ENCODE measurements at regions not wholly inside any gene's neighbourhood (a gene's known extent, or its start where the extent isn't known, plus 50 kb on each side); places are given as distances from the start of the nearest gene placed in this dataset.

DNA sequence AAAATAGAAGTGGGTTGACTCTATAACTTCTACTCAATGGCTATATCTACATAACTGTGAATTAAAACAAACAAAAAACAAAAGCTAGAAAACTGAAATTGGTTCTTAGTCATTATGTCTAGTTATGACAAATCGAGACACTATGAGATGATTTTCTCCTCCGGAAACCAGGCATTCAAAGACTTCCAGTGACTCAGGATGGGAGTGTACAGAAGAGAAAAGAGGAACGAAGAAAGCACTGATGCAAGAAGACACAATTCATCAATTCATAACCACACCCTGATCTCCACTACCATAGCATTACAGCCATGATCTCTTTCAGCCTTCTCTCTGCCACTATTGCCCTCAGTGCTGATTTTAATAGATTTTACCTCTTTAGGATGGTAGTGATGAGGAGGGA, 253.6 kb downstream of the CBLL2 start:
- H3K36me3 ChIP-seq (replicated peaks in 1 of 2; ENCODE audit: control insufficient read depth in 1 of 2, insufficient read depth in 2 of 2, low read length in 2 of 2) = no peaks in the 10 kb centered on the region
- Mint-ChIP-seq H3K27me3 (ENCODE audit: low read depth in 3 of 3) (no peaks in the 10 kb centered on the region), H3K4me1 (no peaks in the 10 kb centered on the region), H3K36me3 (no peaks in the 10 kb centered on the region), H3K4me3 (no peak overlapping the region), H3K9me3 (peaks cover 0 to 3% (median 0%) of the 10 kb centered on the region in 7 donors), H3K27ac (no peak overlapping the region)
- no peak overlapping the region for H3K4me2 ChIP-seq (replicated peaks; ENCODE audit: extremely low read depth, low read length, poor library complexity, severe bottlenecking)
- H3K27me3 ChIP-seq (ENCODE audit: control insufficient read depth in 2 of 2, insufficient read depth in 2 of 2, low read length in 2 of 2) = no peaks in the 10 kb centered on the region
- H4K20me1 ChIP-seq (ENCODE audit: insufficient read depth, low read length) = no peaks in the 10 kb centered on the region
- H3K27ac ChIP-seq (ENCODE audit: low read depth in 1 of 2, low read length in 2 of 2) = no peak overlapping the region
- intact Hi-C loops (cut with micrococcal nuclease) = no loop called here
- no CpG with 5 or more reads among the region's 3 CpGs for WGBS (ENCODE audit: insufficient coverage)
- H3K9me3 ChIP-seq (replicated peaks in 1 of 2; ENCODE audit: control insufficient read depth in 1 of 2, insufficient read depth in 1 of 2, low read length in 2 of 2) = peaks cover 0 to 6% of the 10 kb centered on the region in 2 donors
- no peak overlapping the region for H3K9ac ChIP-seq (ENCODE audit: insufficient read depth, low read length, poor library complexity, severe bottlenecking)
- H2AFZ ChIP-seq (ENCODE audit: insufficient read depth, low read depth, low read length, poor library complexity, severe bottlenecking) = no peak overlapping the region
- DNase-seq = no peak
- no peaks in the 10 kb centered on the region for H3K4me1 ChIP-seq (ENCODE audit: control insufficient read depth in 1 of 2, insufficient read depth in 2 of 2, low read length in 2 of 2)
- H3K4me3 ChIP-seq (replicated peaks in 1 of 3; ENCODE audit: low read depth in 2 of 3, low read length in 3 of 3) = no peak overlapping the region
- no peaks in the 10 kb centered on the region for H3K79me2 ChIP-seq (ENCODE audit: insufficient read depth, low read length)
- TF ChIP-seq, protein P1, sequence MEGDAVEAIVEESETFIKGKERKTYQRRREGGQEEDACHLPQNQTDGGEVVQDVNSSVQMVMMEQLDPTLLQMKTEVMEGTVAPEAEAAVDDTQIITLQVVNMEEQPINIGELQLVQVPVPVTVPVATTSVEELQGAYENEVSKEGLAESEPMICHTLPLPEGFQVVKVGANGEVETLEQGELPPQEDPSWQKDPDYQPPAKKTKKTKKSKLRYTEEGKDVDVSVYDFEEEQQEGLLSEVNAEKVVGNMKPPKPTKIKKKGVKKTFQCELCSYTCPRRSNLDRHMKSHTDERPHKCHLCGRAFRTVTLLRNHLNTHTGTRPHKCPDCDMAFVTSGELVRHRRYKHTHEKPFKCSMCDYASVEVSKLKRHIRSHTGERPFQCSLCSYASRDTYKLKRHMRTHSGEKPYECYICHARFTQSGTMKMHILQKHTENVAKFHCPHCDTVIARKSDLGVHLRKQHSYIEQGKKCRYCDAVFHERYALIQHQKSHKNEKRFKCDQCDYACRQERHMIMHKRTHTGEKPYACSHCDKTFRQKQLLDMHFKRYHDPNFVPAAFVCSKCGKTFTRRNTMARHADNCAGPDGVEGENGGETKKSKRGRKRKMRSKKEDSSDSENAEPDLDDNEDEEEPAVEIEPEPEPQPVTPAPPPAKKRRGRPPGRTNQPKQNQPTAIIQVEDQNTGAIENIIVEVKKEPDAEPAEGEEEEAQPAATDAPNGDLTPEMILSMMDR (IDR thresholded peaks at IDR 0.05) = no peak

DNA sequence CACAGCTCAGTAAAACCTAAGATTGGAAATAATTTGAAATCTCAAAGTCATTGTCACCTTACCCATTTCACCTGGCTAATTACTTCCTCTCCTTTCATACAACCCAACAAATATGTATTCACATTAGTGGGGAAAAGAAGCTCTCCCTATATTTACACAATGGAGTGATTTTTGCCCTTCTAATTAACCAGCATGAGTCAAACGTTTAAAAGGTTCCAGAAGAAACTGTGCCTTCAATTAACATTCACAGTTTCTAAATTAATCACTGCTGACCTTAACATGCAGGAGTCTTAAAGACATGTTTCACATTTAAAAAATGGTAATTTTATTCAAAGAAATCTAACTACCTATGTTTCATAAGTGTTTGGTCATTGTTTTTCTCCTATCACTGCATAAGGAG, 254.6 kb downstream of the CBLL2 start:
- no peaks in the 10 kb centered on the region for H3K27me3 ChIP-seq (ENCODE audit: control insufficient read depth in 2 of 2, insufficient read depth in 2 of 2, low read length in 2 of 2)
- no peaks in the 10 kb centered on the region for H3K36me3 Mint-ChIP-seq
- H3K27ac Mint-ChIP-seq = no peak overlapping the region

More for the DNA sequence above, 254.6 kb downstream of the CBLL2 start:
- H3K9me3 Mint-ChIP-seq = peaks cover 0 to 3% (median 0%) of the 10 kb centered on the region in 7 donors
- TF ChIP-seq, protein P1 (IDR thresholded peaks at IDR 0.05) = no peak
- Histone ChIP-seq H3K4me3 (replicated peaks in 1 of 3; ENCODE audit: low read depth in 2 of 3, low read length in 3 of 3) (no peak overlapping the region), H3K9ac (ENCODE audit: insufficient read depth, low read length, poor library complexity, severe bottlenecking) (no peak overlapping the region), H3K79me2 (ENCODE audit: insufficient read depth, low read length) (no peaks in the 10 kb centered on the region), H3K27ac (ENCODE audit: low read depth in 1 of 2, low read length in 2 of 2) (no peak overlapping the region), H3K9me3 (replicated peaks in 1 of 2; ENCODE audit: control insufficient read depth in 1 of 2, insufficient read depth in 1 of 2, low read length in 2 of 2) (peaks cover 0 to 4% of the 10 kb centered on the region in 2 donors), H3K4me1 (ENCODE audit: control insufficient read depth in 1 of 2, insufficient read depth in 2 of 2, low read length in 2 of 2) (no peaks in the 10 kb centered on the region), H3K36me3 (replicated peaks in 1 of 2; ENCODE audit: control insufficient read depth in 1 of 2, insufficient read depth in 2 of 2, low read length in 2 of 2) (no peaks in the 10 kb centered on the region), H4K20me1 (ENCODE audit: insufficient read depth, low read length) (no peaks in the 10 kb centered on the region), H2AFZ (ENCODE audit: insufficient read depth, low read depth, low read length, poor library complexity, severe bottlenecking) (no peak overlapping the region), H3K4me2 (replicated peaks; ENCODE audit: extremely low read depth, low read length, poor library complexity, severe bottlenecking) (no peak overlapping the region)
- intact Hi-C loops (cut with micrococcal nuclease) = no loop called here
- H3K27me3 Mint-ChIP-seq (ENCODE audit: low read depth in 3 of 3) = no peaks in the 10 kb centered on the region
- no peak for DNase-seq
- no peaks in the 10 kb centered on the region for H3K4me1 Mint-ChIP-seq
- no CpG with 5 or more reads among the region's 1 CpG for WGBS (ENCODE audit: insufficient coverage)
- no peak overlapping the region for H3K4me3 Mint-ChIP-seq
